ENCODE measurements at regions not wholly inside any gene's neighbourhood (a gene's known extent, or its start where the extent isn't known, plus 50 kb on each side); places are given as distances from the start of the nearest gene placed in this dataset.

DNA sequence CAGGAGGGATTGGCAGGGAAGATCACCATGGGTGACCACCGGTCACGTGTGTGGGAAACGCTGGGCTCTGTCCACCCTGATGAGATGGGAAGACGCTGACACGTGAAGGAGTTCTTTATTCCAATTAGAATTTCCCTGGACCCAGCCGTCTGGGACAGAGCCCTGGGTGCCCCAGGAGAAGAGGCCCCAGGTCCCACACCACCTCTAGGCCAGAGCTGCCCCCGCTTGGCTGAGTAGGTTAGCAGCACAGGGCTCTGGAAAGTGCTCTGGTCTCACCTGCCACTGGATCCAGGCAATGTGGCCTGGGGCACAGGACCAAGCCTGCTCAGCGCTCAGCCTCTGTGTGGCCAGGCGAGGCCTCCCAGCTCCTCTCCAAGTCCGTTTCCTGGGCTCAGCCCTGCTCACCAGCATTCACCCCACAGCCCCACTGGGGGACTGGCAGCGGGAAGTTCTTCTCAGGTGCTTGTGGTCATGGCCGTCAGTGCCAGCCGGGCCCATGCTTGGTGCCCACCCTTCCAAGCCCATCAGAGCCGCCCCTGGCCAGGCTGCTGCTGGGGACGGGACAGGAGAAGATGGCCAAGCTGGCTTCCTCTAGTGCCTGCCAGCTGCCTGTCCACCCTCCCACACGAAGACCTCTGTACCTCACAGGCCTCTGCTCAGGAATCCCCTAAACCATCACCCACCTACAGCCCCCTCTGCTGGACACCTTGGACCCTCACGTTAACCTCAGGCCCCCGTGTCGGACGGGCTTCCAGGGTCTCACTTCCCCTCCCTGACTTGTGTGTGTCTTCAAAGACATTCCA lies 62.5 kb upstream of the FGF3 start:
- intact Hi-C loops (cut with micrococcal nuclease; ENCODE audit: unreplicated experiment) (no loop called here), in situ Hi-C loops (cut with HindIII; ENCODE audit: low pct_unique_long_range_greater_than_20kb, low sequenced_read_pairs) (no loop called here)
- Histone ChIP-seq H3K27ac (ENCODE audit: low read length) (no peak overlapping the region), H3K36me3 (ENCODE audit: control insufficient read depth, insufficient read depth, low read length) (no peaks in the 10 kb centered on the region), H3K27me3 (ENCODE audit: control insufficient read depth, insufficient read depth, low read length) (no peaks in the 10 kb centered on the region), H3K9me3 (ENCODE audit: control insufficient read depth, insufficient read depth, low read depth, low read length) (no peaks in the 10 kb centered on the region), H3K4me3 (ENCODE audit: low read depth in 2 of 2, low read length in 2 of 2) (no peak overlapping the region), H3K4me1 (ENCODE audit: control insufficient read depth, insufficient read depth, low read length) (no peaks in the 10 kb centered on the region)
- ChIA-PET POLR2A (no interaction called here), CTCF (interaction anchor here (0.5 kb wide), 1 partner anchor 165 kb away, joined by 4 read pairs; no protein-coding TSS in a partner anchor)
- TF ChIP-seq, protein P1, sequence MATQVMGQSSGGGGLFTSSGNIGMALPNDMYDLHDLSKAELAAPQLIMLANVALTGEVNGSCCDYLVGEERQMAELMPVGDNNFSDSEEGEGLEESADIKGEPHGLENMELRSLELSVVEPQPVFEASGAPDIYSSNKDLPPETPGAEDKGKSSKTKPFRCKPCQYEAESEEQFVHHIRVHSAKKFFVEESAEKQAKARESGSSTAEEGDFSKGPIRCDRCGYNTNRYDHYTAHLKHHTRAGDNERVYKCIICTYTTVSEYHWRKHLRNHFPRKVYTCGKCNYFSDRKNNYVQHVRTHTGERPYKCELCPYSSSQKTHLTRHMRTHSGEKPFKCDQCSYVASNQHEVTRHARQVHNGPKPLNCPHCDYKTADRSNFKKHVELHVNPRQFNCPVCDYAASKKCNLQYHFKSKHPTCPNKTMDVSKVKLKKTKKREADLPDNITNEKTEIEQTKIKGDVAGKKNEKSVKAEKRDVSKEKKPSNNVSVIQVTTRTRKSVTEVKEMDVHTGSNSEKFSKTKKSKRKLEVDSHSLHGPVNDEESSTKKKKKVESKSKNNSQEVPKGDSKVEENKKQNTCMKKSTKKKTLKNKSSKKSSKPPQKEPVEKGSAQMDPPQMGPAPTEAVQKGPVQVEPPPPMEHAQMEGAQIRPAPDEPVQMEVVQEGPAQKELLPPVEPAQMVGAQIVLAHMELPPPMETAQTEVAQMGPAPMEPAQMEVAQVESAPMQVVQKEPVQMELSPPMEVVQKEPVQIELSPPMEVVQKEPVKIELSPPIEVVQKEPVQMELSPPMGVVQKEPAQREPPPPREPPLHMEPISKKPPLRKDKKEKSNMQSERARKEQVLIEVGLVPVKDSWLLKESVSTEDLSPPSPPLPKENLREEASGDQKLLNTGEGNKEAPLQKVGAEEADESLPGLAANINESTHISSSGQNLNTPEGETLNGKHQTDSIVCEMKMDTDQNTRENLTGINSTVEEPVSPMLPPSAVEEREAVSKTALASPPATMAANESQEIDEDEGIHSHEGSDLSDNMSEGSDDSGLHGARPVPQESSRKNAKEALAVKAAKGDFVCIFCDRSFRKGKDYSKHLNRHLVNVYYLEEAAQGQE (IDR thresholded peaks at IDR 0.05; ENCODE audit: insufficient read depth in 1 of 2, low read depth in 2 of 2, low read length in 1 of 2): no peak
- TF ChIP-seq POLR2AphosphoS5 (IDR thresholded peaks at IDR 0.05; ENCODE audit: low read depth, low read length): no peak
- TF ChIP-seq, protein P2, sequence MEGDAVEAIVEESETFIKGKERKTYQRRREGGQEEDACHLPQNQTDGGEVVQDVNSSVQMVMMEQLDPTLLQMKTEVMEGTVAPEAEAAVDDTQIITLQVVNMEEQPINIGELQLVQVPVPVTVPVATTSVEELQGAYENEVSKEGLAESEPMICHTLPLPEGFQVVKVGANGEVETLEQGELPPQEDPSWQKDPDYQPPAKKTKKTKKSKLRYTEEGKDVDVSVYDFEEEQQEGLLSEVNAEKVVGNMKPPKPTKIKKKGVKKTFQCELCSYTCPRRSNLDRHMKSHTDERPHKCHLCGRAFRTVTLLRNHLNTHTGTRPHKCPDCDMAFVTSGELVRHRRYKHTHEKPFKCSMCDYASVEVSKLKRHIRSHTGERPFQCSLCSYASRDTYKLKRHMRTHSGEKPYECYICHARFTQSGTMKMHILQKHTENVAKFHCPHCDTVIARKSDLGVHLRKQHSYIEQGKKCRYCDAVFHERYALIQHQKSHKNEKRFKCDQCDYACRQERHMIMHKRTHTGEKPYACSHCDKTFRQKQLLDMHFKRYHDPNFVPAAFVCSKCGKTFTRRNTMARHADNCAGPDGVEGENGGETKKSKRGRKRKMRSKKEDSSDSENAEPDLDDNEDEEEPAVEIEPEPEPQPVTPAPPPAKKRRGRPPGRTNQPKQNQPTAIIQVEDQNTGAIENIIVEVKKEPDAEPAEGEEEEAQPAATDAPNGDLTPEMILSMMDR (IDR thresholded peaks at IDR 0.05): no peak
- no TSS peak for BruUV-seq (replicated peaks)
- DNase-seq (ENCODE audit: low read depth, low spot score) (no peak), ATAC-seq (peak; percentile 27)

DNA sequence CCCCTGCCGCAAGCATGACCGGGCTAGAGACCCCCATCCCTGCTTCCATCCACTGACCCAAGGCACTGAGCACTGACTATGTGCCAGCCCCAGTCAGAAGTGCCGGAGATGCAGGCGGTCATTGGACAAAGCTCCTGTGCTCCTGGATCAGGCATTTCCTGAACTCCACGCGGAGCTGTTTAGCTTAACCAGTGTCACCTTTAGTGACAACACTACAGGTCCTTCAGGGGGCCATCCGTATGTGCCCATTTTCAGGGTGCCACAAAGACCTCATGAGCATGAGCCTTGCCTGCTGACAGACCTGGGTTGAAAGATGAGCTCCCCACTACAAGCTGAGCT lies 63.0 kb upstream of the FGF3 start:
- Histone ChIP-seq H3K36me3 (ENCODE audit: control insufficient read depth, insufficient read depth, low read length) (no peaks in the 10 kb centered on the region), H3K4me1 (ENCODE audit: control insufficient read depth, insufficient read depth, low read length) (no peaks in the 10 kb centered on the region), H3K9me3 (ENCODE audit: control insufficient read depth, insufficient read depth, low read depth, low read length) (no peaks in the 10 kb centered on the region), H3K27ac (ENCODE audit: low read length) (no peak overlapping the region), H3K4me3 (ENCODE audit: low read depth in 2 of 2, low read length in 2 of 2) (no peak overlapping the region), H3K27me3 (ENCODE audit: control insufficient read depth, insufficient read depth, low read length) (no peaks in the 10 kb centered on the region)
- TF ChIP-seq POLR2AphosphoS5 (IDR thresholded peaks at IDR 0.05; ENCODE audit: low read depth, low read length) (no peak), TCF7L2 (IDR thresholded peaks at IDR 0.05; ENCODE audit: low read depth, low read length) (no peak), SIN3A (IDR thresholded peaks at IDR 0.05; ENCODE audit: borderline replicate concordance, insufficient read depth, low read depth, low read length) (no peak)
- TF ChIP-seq, protein P2 (IDR thresholded peaks at IDR 0.05): no peak; the same call in 1 of the 2 replicates
- TF ChIP-seq, protein P1 (IDR thresholded peaks at IDR 0.05; ENCODE audit: insufficient read depth in 1 of 2, low read depth in 2 of 2, low read length in 1 of 2): no peak
- intact Hi-C loops (cut with micrococcal nuclease; ENCODE audit: unreplicated experiment) (no loop called here), in situ Hi-C loops (cut with HindIII; ENCODE audit: low pct_unique_long_range_greater_than_20kb, low sequenced_read_pairs) (no loop called here)
- ChIA-PET CTCF (interaction anchor here (0.6 kb wide), 2 partner anchors 46 to 177 kb away, joined by 3 to 4 read pairs; no protein-coding TSS in a partner anchor), POLR2A (no interaction called here)
- ATAC-seq: no peak
- DNase-seq (ENCODE audit: low read depth, low spot score): no peak
- BruUV-seq (replicated peaks): no TSS peak

All from Panc1 (cell line).